AML-193 (cell line): ENCODE measurements at regions not wholly inside any gene's neighbourhood (a gene's known extent, or its start where the extent isn't known, plus 50 kb on each side); places are given as distances from the start of the nearest gene placed in this dataset.
"Not testable (repeated sequence)": the region's sequence is repeated elsewhere in the genome, so short reads cannot be mapped to it uniquely, and the experiment has no call there.

Experiments
- DNase-seq, 2 experiments: peaks; one replicate each; lab custom pipeline; 2025; lab: John Stamatoyannopoulos, UW

DNA sequence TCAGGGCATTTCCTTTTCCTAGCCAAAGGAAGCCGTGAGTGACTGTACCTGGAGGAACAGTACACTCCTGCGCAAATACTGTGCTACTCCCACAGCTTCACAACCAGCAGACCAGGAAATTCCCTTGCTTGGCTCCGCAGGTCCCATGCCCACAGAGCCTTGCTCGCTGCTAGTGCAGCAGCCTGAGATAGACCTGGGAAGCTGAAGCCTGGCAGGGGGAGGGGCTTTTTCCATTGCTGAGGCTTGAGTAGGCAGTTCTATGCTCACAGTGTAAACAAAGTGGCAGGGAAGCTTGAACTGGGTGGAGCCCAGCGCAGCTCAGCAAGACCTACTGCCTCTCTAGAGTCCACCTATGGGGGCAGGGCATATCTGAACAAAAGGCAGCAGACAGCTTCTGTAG, 291.2 kb downstream of the HGF start:
- no peak for DNase-seq

DNA sequence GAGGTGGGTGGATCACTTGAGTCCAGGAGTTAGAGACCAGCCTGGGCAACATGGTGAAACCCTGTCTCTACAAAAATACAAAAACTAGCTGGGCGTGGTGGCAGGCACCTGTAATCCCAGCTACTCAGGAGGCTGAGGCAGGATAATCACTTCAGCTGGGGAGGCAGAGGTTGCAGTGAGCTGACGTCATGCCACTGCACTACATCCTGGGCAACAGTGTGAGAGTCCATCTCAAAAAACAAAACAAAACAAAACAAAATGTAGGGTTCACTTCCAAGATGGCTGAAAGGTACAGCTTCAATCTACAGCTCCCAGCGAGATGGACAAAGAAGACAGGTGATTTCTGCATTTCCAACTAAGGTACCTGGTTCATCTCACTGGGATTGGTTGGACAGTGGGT, 291.6 kb downstream of the HGF start:
- DNase-seq: not testable (repeated sequence)

DNA sequence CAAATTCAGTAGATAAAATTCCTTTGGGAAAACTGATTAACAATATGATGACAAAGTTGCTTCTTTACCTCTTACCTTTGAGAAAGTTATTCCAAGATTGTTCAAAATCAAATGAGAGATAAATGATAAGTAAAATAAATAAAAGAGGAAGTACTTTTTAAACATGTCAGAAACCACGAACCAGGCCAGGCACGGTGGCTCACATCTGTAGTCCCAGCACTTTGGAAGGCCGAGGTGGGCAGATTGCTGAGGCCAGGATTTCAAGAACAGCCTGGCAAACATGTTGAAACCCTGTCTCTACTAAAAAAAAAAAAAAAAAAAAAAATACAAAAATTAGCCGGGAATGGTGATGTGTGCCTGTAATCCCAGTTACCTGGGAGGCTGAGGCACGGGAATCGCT, 296.6 kb downstream of the HGF start:
- DNase-seq: no peak

DNA sequence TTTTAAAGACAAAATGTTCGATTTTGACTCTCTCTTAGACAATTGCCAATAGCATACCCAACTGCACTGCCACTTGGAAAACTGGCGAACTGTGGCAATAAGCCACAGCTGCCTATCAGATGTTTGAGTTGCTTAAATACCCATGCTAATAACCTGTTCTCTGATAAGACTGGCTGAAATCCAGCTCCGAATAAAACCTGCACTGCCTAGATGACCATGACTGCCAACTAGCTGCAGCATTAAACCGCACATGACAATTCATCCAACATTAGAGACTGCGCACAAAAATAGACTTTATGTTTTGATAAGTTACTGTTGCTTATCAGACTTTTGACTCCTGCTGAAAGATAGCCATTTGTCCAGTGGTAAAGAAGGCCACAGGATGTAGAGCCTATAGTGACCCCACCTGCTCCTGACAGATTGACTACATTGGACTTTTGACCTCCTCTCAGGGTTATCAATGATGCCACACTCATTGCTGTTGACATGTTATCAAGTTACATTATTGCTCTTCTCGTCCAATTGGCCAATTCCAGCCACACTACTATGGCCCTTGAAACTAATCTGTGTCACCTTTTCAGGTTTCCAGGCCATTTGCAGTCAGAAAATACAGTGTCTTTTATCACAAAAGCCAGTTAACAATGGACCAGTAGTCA, 299.0 kb downstream of the HGF start:
- DNase-seq: no peak

DNA sequence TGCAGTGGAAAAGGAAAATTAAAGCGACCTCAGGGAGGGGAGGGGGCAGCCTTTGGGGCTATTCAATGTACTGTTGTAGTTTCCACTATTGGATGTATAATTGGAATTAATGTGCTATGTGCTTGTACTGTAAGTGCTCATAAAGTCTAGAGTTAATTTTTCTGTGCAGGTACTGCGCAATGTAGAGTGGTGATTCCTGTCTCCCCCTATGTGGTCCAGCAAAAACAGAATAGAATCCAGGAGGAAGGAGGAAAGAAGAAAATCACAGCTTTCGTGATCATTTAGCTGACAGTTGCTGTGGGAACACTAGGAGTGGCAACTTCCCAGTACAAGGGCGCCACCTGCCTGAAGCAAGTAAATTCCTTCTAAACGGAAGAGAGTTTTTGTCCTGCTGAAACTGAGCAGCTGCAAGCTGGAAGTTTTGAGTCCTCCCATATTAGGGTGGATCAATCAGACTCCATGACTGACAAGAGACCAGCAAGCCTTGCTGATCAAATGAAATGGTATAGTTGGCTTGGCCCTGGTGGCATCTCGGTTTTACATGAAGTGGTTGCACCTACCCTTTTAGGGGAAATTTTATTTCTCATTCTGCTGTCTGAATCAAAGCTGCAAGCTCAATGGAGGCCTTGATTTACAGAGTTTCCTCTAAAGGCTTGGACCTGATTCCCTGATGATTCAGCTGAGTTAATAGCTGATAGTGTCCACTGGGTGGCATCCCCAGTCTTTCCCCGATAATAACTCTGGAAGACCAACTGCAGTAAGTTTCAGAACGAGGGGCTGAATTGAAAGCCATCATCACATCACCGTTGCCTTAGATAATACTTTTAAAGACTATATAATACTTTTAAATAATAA, 299.8 kb downstream of the HGF start:
- DNase-seq: peak; percentile 15 to 17

DNA sequence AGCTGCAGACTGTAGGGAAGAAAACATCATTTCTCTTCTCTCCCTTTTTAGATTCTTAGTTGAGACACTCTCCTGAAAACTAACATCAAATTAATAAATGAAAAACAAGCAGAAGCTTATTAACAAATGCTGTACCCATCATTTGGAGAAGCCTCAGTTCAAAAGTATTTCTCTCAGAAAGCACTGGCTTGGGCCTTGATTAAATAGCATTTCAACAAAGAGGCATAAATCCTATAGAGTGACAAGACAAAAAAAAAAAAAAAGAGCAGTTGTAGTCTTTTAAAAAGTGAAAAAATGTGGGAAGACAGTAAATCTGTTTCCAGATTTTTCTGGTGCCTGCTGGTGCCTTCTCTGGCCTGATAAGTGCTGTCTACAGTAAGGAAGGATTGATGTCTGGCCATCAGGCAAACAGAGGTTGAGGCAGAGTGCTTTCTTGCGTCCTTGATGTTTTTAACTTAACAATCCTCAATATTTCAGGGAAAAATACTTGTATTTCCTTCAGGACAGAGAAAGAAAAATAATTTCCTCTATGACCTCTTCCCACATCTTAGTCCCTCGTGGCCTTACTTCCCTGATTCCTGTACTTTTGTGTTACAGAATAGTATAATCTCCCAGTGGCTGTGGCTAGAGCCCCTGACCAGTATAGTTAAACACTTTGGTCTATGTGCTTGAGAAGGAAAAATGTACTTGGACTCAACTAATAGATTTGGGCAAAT, 300.5 kb downstream of the HGF start:
- DNase-seq: no peak

DNA sequence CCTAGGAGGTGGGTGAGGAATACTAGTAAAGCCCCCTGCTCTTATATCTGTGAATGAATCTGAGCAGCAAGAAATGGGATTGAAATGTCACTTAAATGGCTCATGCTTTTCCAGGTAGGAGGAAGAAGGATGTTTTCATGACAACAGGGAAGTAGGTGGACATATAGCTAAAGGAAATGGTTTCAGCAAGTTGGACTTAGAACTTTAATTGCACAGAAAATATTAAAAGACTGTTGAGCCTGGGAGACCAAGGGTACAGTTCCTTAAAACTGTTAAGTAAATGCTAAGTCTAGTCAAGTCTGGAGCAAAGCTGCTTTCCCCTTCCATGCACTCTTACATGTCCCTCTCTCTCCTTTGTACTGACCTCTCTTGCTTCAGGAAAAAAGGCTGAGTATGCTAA, 301.3 kb downstream of the HGF start:
- DNase-seq: no peak

DNA sequence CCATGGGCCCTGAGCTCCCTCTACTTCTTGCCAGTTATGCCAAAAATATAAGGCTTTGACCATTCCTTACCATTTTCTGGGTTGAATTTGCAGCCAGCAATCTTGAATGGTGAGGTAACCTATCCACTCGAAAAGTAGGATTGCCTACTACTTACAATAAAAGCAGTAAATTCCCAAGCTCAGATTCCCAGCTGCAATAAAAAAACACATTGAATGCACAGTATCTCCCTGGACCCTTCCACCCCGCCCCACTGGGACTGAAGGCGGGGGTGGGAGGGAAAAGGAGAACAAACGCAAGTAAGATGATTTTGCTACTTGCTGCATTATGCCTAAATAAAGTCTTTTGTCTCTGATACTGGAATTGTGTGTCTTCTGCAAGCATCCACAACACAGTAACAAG, 301.9 kb downstream of the HGF start:
- DNase-seq: no peak

DNA sequence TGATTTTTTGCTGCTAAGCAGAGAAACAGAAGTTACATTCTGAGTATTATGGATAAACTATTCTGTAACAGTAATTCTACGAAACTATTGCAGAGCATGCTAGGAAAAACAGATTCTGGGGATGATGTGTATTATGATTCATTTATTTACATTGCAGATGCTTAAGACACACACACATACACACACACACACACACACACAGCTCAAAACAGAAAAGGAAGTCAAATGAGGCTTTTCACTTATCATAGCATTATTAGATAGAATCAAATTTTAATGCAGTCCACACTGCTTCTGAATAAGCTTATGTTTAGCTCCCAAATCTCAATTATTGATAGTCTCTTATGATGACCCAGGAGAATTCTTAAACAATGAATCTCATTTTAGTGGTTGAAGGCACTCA, 307.2 kb downstream of the HGF start:
- DNase-seq: no peak

DNA sequence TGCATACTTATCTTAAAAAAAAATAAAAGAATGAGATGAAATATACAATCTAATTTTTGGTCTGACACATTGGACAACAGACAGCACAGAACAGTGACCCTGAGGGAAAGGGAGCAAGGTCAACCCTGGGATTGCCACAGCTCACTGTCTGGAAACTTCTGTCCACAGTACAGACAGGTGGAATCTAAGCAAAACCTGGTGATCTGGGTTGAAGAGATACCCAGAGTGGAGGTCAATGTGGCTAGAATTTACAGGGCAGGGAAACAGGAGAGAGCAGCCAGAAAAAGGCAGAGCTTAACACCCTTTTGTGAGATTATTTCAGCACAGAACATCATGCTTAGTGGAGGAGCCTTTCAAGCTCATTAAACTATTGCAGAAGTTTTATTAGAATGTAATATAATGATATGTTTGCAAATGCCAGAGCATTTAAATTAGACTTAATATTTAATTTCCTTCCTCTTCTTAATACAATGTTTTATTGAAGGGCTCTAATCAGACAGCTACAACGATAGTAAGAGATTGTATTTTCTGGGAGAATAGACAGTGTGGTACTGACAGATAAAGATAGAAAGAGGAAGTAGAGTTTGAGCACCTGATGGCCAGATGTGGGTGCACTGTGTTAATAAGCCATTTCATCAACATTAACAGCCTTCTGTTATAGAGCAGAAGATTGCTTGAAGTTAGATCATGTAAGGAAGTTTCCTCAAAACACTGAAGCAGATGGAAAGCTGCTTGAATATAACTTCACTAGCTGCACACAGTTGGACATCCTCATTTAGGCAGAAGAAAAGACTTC, 309.4 kb downstream of the HGF start:
- DNase-seq: peak in 1 of 2 experiments; percentile 4

DNA sequence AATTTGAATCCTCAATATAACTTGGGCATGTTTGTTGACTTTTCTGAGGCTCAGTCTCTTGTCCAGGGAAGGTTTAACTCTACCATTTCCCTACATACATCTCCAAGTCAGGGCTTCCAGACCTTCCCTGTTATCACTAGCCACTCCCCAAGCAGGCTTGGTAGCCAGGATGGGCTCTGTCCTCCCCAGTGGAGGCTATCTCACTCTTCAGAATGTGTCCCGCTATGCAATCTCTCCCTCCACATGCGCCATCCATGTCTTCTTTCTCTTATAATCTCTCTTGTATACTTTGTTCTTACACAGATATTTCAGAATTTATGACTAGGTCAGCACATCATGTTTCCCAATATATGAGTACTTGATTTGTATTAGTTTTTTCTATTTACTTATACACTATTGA, 310.4 kb downstream of the HGF start:
- no peak for DNase-seq

DNA sequence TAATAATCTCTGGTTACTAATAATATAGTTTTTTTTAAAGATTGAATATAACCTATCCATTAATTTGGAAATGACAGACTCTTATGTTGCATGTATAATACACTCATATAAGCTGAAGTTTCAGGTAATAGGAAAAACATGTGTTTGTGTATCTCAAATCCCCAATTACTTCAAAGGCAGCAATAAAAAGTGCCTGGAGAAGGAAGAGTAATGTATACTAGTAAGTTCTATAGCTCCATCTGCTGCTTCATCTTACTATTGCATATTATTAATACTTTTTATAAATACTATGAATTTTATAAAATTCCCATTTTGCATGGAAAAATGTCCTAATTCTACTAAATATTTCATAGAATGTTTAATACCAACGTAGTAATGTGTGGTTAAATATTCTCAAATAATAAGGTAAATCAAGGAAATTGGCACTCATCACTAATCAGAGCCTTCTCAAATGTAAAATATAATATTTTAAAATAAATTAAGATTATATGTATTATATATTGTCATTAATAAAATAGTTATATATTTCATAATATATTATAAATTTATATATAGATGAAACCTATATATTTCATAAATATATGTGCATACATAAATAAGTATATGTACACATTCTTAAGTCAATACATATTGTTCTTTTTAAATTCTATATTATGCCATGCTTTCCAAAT, 311.9 kb downstream of the HGF start:
- DNase-seq: peak in 1 of 2 experiments; percentile 36

DNA sequence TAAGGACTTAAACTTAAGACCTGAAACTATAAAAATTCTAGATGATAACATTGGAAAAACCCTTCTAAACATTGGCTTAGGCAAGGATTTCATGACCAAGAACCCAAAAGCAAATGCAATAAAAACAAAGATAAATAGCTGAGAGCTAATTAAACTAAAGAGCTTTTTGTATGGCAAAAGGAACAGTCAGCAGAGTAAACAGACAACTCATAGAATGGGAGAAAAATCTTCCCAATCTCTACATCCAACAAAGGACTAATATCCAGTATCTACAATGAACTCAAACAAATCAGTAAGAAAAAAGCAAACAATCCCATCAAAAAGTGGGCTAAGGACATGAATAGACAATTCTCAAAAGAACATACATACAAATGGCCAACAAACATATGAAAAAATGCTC, 316.1 kb downstream of the HGF start:
- DNase-seq: not testable (repeated sequence)

DNA sequence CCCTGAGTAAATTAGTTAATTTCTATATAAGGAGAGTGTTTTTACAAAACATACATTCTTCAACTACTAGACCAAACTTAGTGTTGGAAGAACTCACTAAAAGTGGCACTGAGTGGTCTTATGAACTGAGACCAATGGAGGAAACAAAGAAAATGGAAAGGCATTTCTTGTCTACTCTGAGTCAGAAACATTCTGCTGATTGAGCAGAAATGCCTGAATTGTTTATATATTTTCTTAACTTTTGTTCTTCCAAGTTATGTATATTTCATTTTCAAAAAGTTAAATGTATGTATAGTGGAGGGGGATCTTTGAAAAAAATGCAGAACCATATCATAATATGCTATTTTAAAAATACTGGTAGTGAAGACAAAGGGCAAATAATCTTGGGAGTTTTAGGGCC, 320.7 kb downstream of the HGF start:
- DNase-seq: no peak

DNA sequence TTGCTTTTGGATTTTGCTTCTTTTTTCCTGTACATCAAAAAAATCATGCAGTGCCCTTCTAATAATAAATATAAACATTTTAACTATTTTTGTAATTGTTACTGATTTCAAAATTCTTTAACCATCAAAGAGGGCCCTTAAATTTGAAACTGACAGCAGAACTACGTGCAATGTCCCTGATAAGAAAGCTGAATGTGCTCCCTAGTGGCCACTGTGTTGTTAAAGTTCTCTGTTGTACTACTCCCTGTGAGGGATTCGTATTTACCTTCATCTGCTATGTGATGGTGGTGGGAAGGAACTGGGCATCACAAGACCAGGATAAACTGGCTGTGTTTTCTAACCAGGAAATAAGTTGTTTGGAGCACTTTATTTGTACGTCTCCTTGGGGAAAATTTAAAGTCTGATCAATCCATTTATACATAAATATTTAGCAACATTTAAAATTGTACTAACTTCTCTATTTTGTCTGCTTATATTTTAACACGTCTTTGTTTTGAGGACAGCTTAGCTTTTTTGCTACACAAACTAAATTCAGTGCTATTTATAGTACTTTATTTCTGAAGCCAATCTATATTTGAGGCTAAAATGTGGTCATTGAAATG, 322.4 kb downstream of the HGF start:
- DNase-seq: peak; percentile 7 to 11

DNA sequence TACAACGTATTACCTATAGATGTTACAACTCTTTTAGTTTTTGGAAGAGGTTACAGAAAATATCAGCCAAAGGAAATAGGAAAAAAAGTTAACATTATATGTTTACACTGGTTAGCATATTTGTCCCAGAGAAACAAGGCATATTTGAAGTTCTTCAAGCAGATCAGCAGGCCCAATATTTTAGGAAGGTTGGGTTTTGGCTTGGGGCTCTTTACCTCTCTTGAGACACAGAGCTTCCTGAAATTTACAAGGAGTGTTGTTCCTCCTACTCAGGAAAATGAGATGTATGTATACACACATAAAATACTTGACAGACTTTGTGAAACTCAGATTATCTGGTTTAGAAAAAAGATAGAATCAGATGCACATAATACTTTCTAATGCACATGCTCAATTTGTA, 323.6 kb downstream of the HGF start:
- no peak for DNase-seq

DNA sequence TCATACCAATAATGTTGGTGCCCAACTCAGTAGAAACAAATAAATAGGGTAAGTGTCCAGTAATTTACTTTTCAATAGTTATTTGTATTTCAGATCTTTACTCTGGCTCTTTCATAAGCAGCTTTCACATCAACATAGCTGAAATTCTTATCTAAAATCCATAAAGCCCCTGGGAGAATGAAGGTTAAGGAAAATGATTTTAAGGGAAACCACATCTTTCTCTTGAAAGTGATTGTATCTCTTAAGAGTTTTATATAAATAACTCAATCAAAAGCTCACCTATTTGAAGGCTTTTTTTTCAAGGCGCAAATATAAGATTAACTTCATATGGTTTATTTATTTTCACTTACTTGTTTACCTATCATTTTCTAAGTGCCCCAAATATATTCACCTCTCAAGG, 324.4 kb downstream of the HGF start:
- DNase-seq: no peak

DNA sequence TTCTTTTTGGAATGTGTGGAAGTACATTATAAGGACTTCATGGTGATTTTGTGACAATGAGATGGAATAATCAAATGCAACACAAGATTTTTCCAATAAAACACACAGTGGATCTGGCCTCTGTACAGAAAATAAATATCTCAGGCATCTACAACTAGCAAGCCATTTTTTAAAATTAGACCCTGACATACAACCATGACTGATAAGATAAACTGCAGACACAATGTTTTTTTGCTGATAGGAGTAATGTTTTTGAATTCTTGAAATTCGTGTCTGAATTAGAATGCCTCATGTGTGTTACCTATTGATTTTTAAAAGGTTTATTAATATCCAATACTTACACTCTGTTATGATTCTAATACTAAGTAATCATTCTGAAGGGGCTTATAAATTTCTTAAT, 328.1 kb downstream of the HGF start:
- no peak for DNase-seq

DNA sequence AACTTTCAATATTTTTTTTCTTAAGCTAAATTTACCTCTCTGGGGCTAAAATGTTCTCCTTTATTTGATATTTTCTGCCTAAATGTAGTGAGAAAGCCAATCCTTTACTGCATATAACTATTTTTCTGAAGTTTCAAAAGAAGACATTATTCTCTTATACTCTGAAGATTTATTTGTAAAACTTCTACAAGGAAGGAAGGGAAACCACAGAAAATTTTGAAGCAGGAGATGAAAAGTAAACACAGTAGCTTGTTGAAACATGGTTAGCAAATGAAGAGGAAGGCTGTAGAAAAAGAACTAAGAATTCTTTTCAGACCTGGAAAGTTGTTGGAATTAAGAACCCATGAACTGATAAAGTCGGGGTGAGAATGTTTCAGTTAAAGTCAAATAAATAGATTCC, 330.3 kb downstream of the HGF start:
- no peak for DNase-seq

DNA sequence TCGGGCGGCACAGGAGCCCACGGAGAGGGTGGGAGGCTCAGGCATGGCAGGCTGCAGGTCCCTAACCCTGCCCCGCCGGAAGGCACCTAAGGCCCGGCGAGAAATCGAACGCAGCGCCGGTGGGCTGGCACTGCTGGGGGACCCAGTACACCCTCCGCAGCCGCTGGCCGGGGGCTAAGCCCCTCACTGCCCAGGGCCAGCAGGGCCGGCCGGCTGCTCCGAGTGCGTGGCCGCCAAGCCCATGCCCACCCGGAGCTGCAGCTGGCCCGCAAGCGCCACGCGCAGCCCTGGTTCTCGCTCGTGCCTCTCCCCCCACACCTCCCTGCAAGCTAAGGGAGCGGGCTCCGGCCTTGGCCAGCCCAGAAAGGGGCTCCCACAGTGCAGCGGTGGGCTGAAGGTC, 332.7 kb downstream of the HGF start:
- DNase-seq: not testable (repeated sequence)

DNA sequence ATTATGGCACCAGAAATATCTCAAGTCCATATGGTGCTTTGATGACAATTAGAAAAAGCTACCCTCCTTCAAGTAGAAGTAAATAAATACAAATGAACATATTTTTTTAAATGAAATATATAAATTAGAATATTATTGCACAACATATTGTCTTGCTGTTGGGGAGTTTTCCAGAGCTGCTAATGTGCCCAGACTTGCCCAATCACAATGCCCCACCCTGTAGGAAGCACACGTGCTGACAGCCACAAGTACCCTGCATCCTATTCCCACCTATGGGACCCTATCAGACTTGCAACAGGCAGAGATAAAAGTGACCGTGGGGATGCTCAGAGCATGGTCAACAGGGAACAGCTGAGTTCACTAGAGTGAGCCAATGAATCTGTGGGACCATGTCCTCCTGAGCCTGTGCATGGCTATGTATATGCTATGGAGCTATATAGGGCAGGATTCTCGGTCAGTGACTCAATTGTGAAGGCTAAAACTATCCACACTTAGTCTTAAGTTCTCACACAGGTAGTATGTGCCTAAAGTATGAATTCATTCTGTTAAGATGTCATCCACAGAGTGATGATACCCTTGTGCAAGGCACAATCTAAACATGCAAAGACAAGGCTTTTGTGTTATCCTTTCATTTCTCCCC, 336.0 kb downstream of the HGF start:
- DNase-seq: no peak
